MM.1S (cell line): ENCODE measurements at regions not wholly inside any gene's neighbourhood (a gene's known extent, or its start where the extent isn't known, plus 50 kb on each side); places are given as distances from the start of the nearest gene placed in this dataset.

Source experiments
- CTCF ChIP-seq: fragments of 300-600 bp; sonication (generic); IDR thresholded peaks from 2 replicates; pipeline ENCODE4 v1.5.1; 2016; ENCODE audit warnings: antibody characterized with exemption, low read length, mixed read lengths
- EZH2 ChIP-seq: fragments of 300-600 bp; sonication (generic); optimal IDR thresholded peaks from 2 replicates; pipeline ENCODE3; 2017; ENCODE audit warnings: low read depth, mild to moderate bottlenecking, antibody characterized with exemption, low read length, mixed read lengths
- EZH2phosphoT487 ChIP-seq: fragments of 300-600 bp; sonication (generic); IDR thresholded peaks from 2 replicates; pipeline ENCODE4 v1.6.1; 2018; ENCODE audit warnings: antibody characterized with exemption, low read length

DNA sequence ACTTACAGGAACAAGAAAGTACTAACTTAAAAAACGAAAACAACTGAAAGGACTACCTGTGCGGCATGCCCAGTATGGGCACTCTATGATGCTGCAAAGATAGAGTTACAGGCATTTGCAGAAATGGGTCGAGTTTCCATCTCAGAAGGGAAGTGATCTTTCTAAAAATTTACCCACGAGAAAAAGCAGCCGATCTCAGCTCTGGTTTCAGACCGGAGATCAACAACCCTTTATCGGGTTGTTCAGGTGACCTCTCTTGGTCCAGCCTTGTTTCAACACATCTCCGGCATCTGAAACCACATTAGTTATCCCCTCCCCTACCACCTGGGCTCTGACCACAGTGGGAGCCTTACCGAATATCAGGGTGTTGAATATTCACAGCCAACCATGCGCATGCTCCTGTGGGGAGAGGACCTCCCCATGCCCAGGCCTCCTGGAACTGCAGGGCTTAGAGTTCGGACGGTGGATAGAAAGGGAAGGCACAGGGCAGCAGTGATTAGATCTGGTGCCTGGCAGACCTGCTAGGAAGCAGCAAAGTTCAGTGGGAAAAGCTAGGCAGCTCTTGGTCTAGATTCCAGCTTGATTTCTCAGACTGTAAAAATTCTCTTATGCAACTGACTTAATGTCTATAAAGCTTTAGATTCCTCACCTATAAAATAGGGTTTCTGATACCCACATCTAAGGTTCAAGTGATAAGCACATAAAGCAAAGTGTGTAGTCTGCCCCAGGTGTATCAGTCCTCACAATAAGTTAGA lies 906.0 kb downstream of the VRK1 start:
- TF ChIP-seq EZH2phosphoT487 = no peak
- TF ChIP-seq CTCF = no peak
- TF ChIP-seq EZH2 = no peak
